ENCODE measurements at regions not wholly inside any gene's neighbourhood (a gene's known extent, or its start where the extent isn't known, plus 50 kb on each side); places are given as distances from the start of the nearest gene placed in this dataset.

GRCh38 chr1:238658763-238659162 lies 727.6 kb upstream of the CHRM3 start:
- Mint-ChIP-seq H3K4me3 (no peak overlapping the region), H3K36me3 (no peaks in the 10 kb centered on the region), H3K27ac (no peak overlapping the region), H3K27me3 (no peaks in the 10 kb centered on the region), H3K9me3 (peaks cover 0 to 16% (median 3%) of the 10 kb centered on the region in 11 donors), H3K4me1 (no peaks in the 10 kb centered on the region)
- ChIA-PET POLR2A (no interaction called here), CTCF (no interaction called here)
- no peaks in the 10 kb centered on the region for H3K27me3 ChIP-seq (ENCODE audit: control insufficient read depth in 2 of 2, insufficient read depth in 2 of 2, low read length in 2 of 2)
- H3K4me3 ChIP-seq (ENCODE audit: low read length): no peak overlapping the region
- no peak for ATAC-seq
- no peaks in the 10 kb centered on the region for H3K9me3 ChIP-seq (ENCODE audit: control insufficient read depth in 2 of 3, low read length in 3 of 3)
- H3K36me3 ChIP-seq (ENCODE audit: control insufficient read depth in 2 of 3, insufficient read depth in 3 of 3, low read length in 3 of 3): no peaks in the 10 kb centered on the region
- no peak overlapping the region for H3K27ac ChIP-seq (ENCODE audit: low read depth, low read length)
- no peak for DNase-seq
- H3K4me1 ChIP-seq (ENCODE audit: control insufficient read depth in 2 of 2, insufficient read depth in 2 of 2, low read length in 2 of 2): no peaks in the 10 kb centered on the region
- intact Hi-C loops (cut with micrococcal nuclease): no loop called here

GRCh38 chr1:238653693-238654321 lies 732.6 kb upstream of the CHRM3 start:
- Mint-ChIP-seq H3K36me3 (no peaks in the 10 kb centered on the region), H3K4me3 (no peak overlapping the region), H3K27me3 (no peaks in the 10 kb centered on the region), H3K4me1 (no peaks in the 10 kb centered on the region), H3K9me3 (peaks cover 0 to 12% (median 0%) of the 10 kb centered on the region in 11 donors), H3K27ac (no peak overlapping the region)
- Histone ChIP-seq H3K27ac (ENCODE audit: low read depth, low read length) (no peak overlapping the region), H3K27me3 (ENCODE audit: control insufficient read depth in 2 of 2, insufficient read depth in 2 of 2, low read length in 2 of 2) (no peaks in the 10 kb centered on the region), H3K4me1 (ENCODE audit: control insufficient read depth in 2 of 2, insufficient read depth in 2 of 2, low read length in 2 of 2) (no peaks in the 10 kb centered on the region), H3K4me3 (ENCODE audit: low read length) (no peak overlapping the region), H3K36me3 (ENCODE audit: control insufficient read depth in 2 of 3, insufficient read depth in 3 of 3, low read length in 3 of 3) (no peaks in the 10 kb centered on the region), H3K9me3 (ENCODE audit: control insufficient read depth in 2 of 3, low read length in 3 of 3) (no peaks in the 10 kb centered on the region)
- intact Hi-C loops (cut with micrococcal nuclease): no loop called here
- CTCF ChIA-PET: no interaction called here
- no peak for ATAC-seq
- DNase-seq: no peak
- POLR2A ChIA-PET: interaction anchor here (0.9 kb wide), 1 partner anchor 18 kb away, joined by 3 read pairs; no protein-coding TSS in a partner anchor

- CTCF ChIA-PET: no interaction called here
- no peak overlapping the region for H3K27ac ChIP-seq (ENCODE audit: low read depth, low read length)
- Mint-ChIP-seq H3K36me3 (no peaks in the 10 kb centered on the region), H3K4me1 (no peaks in the 10 kb centered on the region), H3K4me3 (no peak overlapping the region), H3K27ac (no peak overlapping the region), H3K27me3 (no peaks in the 10 kb centered on the region), H3K9me3 (peaks cover 0 to 9% (median 0%) of the 10 kb centered on the region in 11 donors)
- no peaks in the 10 kb centered on the region for H3K27me3 ChIP-seq (ENCODE audit: control insufficient read depth in 2 of 2, insufficient read depth in 2 of 2, low read length in 2 of 2)
- POLR2A ChIA-PET: no interaction called here
- no peaks in the 10 kb centered on the region for H3K9me3 ChIP-seq (ENCODE audit: control insufficient read depth in 2 of 3, low read length in 3 of 3)
- ATAC-seq (no peak), DNase-seq (no peak)
- no peaks in the 10 kb centered on the region for H3K36me3 ChIP-seq (ENCODE audit: control insufficient read depth in 2 of 3, insufficient read depth in 3 of 3, low read length in 3 of 3)
- H3K4me3 ChIP-seq (ENCODE audit: low read length): no peak overlapping the region
- intact Hi-C loops (cut with micrococcal nuclease): no loop called here
- no peaks in the 10 kb centered on the region for H3K4me1 ChIP-seq (ENCODE audit: control insufficient read depth in 2 of 2, insufficient read depth in 2 of 2, low read length in 2 of 2)
Measured at GRCh38 chr1:238652346-238652968, 733.9 kb upstream of the CHRM3 start.

- DNase-seq: no peak
- no peaks in the 10 kb centered on the region for H3K4me1 ChIP-seq (ENCODE audit: control insufficient read depth in 2 of 2, insufficient read depth in 2 of 2, low read length in 2 of 2)
- Mint-ChIP-seq H3K36me3 (no peaks in the 10 kb centered on the region), H3K27ac (no peak overlapping the region), H3K4me1 (no peaks in the 10 kb centered on the region), H3K27me3 (no peaks in the 10 kb centered on the region), H3K9me3 (peaks cover 0 to 9% (median 1%) of the 10 kb centered on the region in 11 donors), H3K4me3 (no peak overlapping the region)
- H3K36me3 ChIP-seq (ENCODE audit: control insufficient read depth in 2 of 3, insufficient read depth in 3 of 3, low read length in 3 of 3): no peaks in the 10 kb centered on the region
- no peak overlapping the region for H3K4me3 ChIP-seq (ENCODE audit: low read length)
- intact Hi-C loops (cut with micrococcal nuclease): loop anchor here in 1 of 2 donors (10.0 kb wide), 1 partner anchor 154 kb away; no protein-coding TSS in a partner anchor
- no peaks in the 10 kb centered on the region for H3K9me3 ChIP-seq (ENCODE audit: control insufficient read depth in 2 of 3, low read length in 3 of 3)
- no peak overlapping the region for H3K27ac ChIP-seq (ENCODE audit: low read depth, low read length)
- ChIA-PET POLR2A (no interaction called here), CTCF (no interaction called here)
- no peak for ATAC-seq
- no peaks in the 10 kb centered on the region for H3K27me3 ChIP-seq (ENCODE audit: control insufficient read depth in 2 of 2, insufficient read depth in 2 of 2, low read length in 2 of 2)
Measured at GRCh38 chr1:238649200-238649599, 737.2 kb upstream of the CHRM3 start.

- CTCF ChIA-PET: no interaction called here
- POLR2A ChIA-PET: no interaction called here
- ATAC-seq: no peak
Measured at GRCh38 chr1:238648751-238649150, 737.6 kb upstream of the CHRM3 start.

GRCh38 chr1:238648296-238648695 lies 738.1 kb upstream of the CHRM3 start:
- H3K4me3 Mint-ChIP-seq: no peak overlapping the region
- CTCF ChIA-PET: no interaction called here
- ATAC-seq: no peak
- peaks cover 0 to 9% (median 0%) of the 10 kb centered on the region in 11 donors for H3K9me3 Mint-ChIP-seq
- H3K27ac ChIP-seq (ENCODE audit: low read depth, low read length): no peak overlapping the region
- no peaks in the 10 kb centered on the region for H3K36me3 Mint-ChIP-seq
- no peak overlapping the region for H3K27ac Mint-ChIP-seq
- intact Hi-C loops (cut with micrococcal nuclease): loop anchor here in 1 of 2 donors (10.0 kb wide), 1 partner anchor 153 kb away; no protein-coding TSS in a partner anchor
- no peak overlapping the region for H3K4me3 ChIP-seq (ENCODE audit: low read length)
- H3K9me3 ChIP-seq (ENCODE audit: control insufficient read depth in 2 of 3, low read length in 3 of 3): no peaks in the 10 kb centered on the region
- no peak for DNase-seq
- no peaks in the 10 kb centered on the region for H3K36me3 ChIP-seq (ENCODE audit: control insufficient read depth in 2 of 3, insufficient read depth in 3 of 3, low read length in 3 of 3)
- H3K4me1 ChIP-seq (ENCODE audit: control insufficient read depth in 2 of 2, insufficient read depth in 2 of 2, low read length in 2 of 2): no peaks in the 10 kb centered on the region
- H3K27me3 Mint-ChIP-seq: no peaks in the 10 kb centered on the region
- H3K27me3 ChIP-seq (ENCODE audit: control insufficient read depth in 2 of 2, insufficient read depth in 2 of 2, low read length in 2 of 2): no peaks in the 10 kb centered on the region
- POLR2A ChIA-PET: no interaction called here
- H3K4me1 Mint-ChIP-seq: no peaks in the 10 kb centered on the region

More at GRCh38 chr1:238648751-238649150, 737.6 kb upstream of the CHRM3 start:
- H3K9me3 ChIP-seq (ENCODE audit: control insufficient read depth in 2 of 3, low read length in 3 of 3): no peaks in the 10 kb centered on the region
- no peak overlapping the region for H3K27ac Mint-ChIP-seq
- H3K27me3 ChIP-seq (ENCODE audit: control insufficient read depth in 2 of 2, insufficient read depth in 2 of 2, low read length in 2 of 2): no peaks in the 10 kb centered on the region
- H3K4me1 Mint-ChIP-seq: no peaks in the 10 kb centered on the region
- H3K27ac ChIP-seq (ENCODE audit: low read depth, low read length): no peak overlapping the region
- DNase-seq: no peak
- H3K27me3 Mint-ChIP-seq: no peaks in the 10 kb centered on the region
- H3K36me3 Mint-ChIP-seq: no peaks in the 10 kb centered on the region
- no peak overlapping the region for H3K4me3 Mint-ChIP-seq
- H3K9me3 Mint-ChIP-seq: peaks cover 0 to 9% (median 1%) of the 10 kb centered on the region in 11 donors
- intact Hi-C loops (cut with micrococcal nuclease): loop anchor here in 1 of 2 donors (10.0 kb wide), 1 partner anchor 154 kb away; no protein-coding TSS in a partner anchor
- H3K36me3 ChIP-seq (ENCODE audit: control insufficient read depth in 2 of 3, insufficient read depth in 3 of 3, low read length in 3 of 3): no peaks in the 10 kb centered on the region
- no peaks in the 10 kb centered on the region for H3K4me1 ChIP-seq (ENCODE audit: control insufficient read depth in 2 of 2, insufficient read depth in 2 of 2, low read length in 2 of 2)
- no peak overlapping the region for H3K4me3 ChIP-seq (ENCODE audit: low read length)

- no peak overlapping the region for H3K4me3 ChIP-seq (ENCODE audit: low read length)
- Mint-ChIP-seq H3K36me3 (no peaks in the 10 kb centered on the region), H3K27ac (no peak overlapping the region), H3K9me3 (peaks cover 0 to 9% (median 0%) of the 10 kb centered on the region in 11 donors), H3K4me1 (no peaks in the 10 kb centered on the region), H3K4me3 (no peak overlapping the region), H3K27me3 (no peaks in the 10 kb centered on the region)
- no peaks in the 10 kb centered on the region for H3K9me3 ChIP-seq (ENCODE audit: control insufficient read depth in 2 of 3, low read length in 3 of 3)
- H3K27ac ChIP-seq (ENCODE audit: low read depth, low read length): no peak overlapping the region
- ChIA-PET POLR2A (no interaction called here), CTCF (no interaction called here)
- DNase-seq: no peak
- H3K27me3 ChIP-seq (ENCODE audit: control insufficient read depth in 2 of 2, insufficient read depth in 2 of 2, low read length in 2 of 2): no peaks in the 10 kb centered on the region
- ATAC-seq: no peak
- no peaks in the 10 kb centered on the region for H3K36me3 ChIP-seq (ENCODE audit: control insufficient read depth in 2 of 3, insufficient read depth in 3 of 3, low read length in 3 of 3)
- intact Hi-C loops (cut with micrococcal nuclease): loop anchor here in 1 of 2 donors (10.0 kb wide), 1 partner anchor 153 kb away; no protein-coding TSS in a partner anchor
- no peaks in the 10 kb centered on the region for H3K4me1 ChIP-seq (ENCODE audit: control insufficient read depth in 2 of 2, insufficient read depth in 2 of 2, low read length in 2 of 2)
Measured at GRCh38 chr1:238647877-238648276, 738.5 kb upstream of the CHRM3 start.
